Loucy (cell line): ENCODE measurements at regions not wholly inside any gene's neighbourhood (a gene's known extent, or its start where the extent isn't known, plus 50 kb on each side); places are given as distances from the start of the nearest gene placed in this dataset.

ENCODE experiments used
- EZH2phosphoT487 ChIP-seq: fragments of 200-600 bp; IDR thresholded peaks from 2 replicates; pipeline ENCODE4 v1.6.1; 2018; ENCODE audit warnings: antibody characterized with exemption, mild to moderate bottlenecking, moderate library complexity, borderline replicate concordance
- TF ChIP-seq, protein P1 (sequence below): fragments of 200-600 bp; sonication (generic); conservative IDR thresholded peaks from 2 replicates; pipeline ENCODE4 v1.5.1; 2014; ENCODE audit warnings: mild to moderate bottlenecking, antibody characterized with exemption, low read length

DNA sequence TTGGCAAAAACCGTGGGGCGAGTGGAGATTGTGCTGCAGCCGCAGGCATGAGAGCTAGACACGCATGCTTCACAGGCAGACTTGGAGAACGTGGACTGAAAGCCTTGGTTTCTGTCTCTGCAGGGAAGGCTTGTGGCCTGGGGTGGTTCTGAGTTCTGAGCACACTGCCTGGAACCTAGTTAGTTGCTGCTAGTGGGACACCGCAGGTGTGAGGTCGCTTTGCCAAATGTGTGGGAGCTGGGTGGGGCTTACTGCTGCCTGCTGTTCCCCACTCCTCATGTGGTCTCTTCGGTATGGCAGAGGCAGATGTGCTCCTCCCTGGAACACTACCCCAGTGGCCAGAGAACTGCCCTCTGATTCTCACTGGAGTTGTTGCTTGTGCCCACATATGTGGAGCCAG, 484.0 kb downstream of the MMUT start:
- TF ChIP-seq, protein P1, sequence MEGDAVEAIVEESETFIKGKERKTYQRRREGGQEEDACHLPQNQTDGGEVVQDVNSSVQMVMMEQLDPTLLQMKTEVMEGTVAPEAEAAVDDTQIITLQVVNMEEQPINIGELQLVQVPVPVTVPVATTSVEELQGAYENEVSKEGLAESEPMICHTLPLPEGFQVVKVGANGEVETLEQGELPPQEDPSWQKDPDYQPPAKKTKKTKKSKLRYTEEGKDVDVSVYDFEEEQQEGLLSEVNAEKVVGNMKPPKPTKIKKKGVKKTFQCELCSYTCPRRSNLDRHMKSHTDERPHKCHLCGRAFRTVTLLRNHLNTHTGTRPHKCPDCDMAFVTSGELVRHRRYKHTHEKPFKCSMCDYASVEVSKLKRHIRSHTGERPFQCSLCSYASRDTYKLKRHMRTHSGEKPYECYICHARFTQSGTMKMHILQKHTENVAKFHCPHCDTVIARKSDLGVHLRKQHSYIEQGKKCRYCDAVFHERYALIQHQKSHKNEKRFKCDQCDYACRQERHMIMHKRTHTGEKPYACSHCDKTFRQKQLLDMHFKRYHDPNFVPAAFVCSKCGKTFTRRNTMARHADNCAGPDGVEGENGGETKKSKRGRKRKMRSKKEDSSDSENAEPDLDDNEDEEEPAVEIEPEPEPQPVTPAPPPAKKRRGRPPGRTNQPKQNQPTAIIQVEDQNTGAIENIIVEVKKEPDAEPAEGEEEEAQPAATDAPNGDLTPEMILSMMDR, result no peak
- TF ChIP-seq EZH2phosphoT487, result no peak
